ENCODE measurements at regions not wholly inside any gene's neighbourhood (a gene's known extent, or its start where the extent isn't known, plus 50 kb on each side); places are given as distances from the start of the nearest gene placed in this dataset.

DNA sequence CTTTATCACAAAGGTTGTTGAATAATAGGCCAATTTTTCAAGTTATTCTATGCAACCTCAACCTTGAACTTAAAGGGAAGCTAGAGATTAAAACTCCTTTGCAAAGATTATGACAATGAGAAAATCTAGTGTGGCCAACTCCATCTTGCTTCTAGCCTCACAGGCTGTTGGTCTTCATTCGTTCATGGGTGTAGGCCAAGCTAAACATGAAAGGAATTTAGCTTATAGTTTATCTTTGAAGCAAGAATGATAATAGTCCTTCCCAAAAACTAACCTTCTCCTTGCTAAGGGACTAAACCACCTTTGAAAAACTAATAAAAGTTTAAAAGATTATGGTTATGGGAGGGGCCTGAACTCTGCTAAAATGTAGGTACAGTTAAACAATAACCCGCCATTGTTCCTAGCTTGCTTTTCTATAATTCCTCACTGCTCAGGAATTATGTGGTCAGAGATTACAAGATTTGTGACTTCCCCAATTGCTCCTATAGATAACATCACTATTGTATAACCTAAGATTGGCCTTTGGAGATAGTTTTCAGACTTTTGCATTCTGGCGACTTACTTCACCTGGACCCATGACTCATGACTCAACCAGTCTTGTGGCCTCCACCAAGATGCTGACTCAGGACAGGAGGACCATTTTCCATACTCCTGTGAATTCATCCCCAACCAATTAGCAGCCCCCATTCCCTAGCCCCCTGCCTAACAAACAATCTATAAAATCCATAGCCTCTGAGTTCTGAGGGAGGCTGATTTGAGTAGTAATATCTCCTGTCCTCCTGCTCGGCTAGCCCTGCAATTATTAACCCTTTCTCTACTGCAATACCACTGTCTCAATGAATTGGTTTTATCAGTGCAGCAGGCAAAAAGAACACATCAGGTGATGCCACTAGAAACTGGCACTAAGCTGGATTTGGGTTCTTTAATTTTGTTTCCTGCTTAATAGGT lies 154.5 kb downstream of the CD83 start:
- Histone ChIP-seq H3K27ac (ENCODE audit: insufficient read length, low read depth, low read length) (no peak overlapping the region), H3K56ac (ENCODE audit: insufficient read length, low read depth, low read length) (no peak overlapping the region), H2AFZ (ENCODE audit: low read length) (no peak overlapping the region), H2AK5ac (ENCODE audit: insufficient read length, low read length) (no peak overlapping the region), H3T11ph (ENCODE audit: low read length) (no peak overlapping the region), H3K4me1 (ENCODE audit: insufficient read depth, low read length) (peaks cover 8% of the 10 kb centered on the region; the same call in 1 of the 2 replicates), H3K4me2 (ENCODE audit: insufficient read depth, insufficient read length, low read length) (no peak overlapping the region), H2BK20ac (ENCODE audit: low read depth, low read length, poor library complexity, severe bottlenecking) (no peak overlapping the region), H3K23me2 (ENCODE audit: insufficient read length, low read depth, low read length, poor library complexity, severe bottlenecking) (no peaks in the 10 kb centered on the region), H4K91ac (ENCODE audit: insufficient read length, low read depth, low read length) (no peak overlapping the region), H3K23ac (ENCODE audit: insufficient read length, low read depth, low read length) (no peak overlapping the region), H2BK120ac (ENCODE audit: low read depth, low read length, poor library complexity, severe bottlenecking) (no peak overlapping the region), H3K14ac (ENCODE audit: insufficient read depth, low read length) (no peak overlapping the region), H3K27me3 (ENCODE audit: insufficient read depth, low read length) (no peaks in the 10 kb centered on the region; the same call in 1 of the 2 replicates), H3K18ac (ENCODE audit: insufficient read length, low read depth, low read length) (no peak overlapping the region), H3K4ac (ENCODE audit: low read depth, low read length) (no peak overlapping the region), H2BK15ac (ENCODE audit: low read depth, low read length) (no peak overlapping the region), H3K9ac (ENCODE audit: extremely low read depth, insufficient read length, low read length) (no peak overlapping the region), H2BK5ac (ENCODE audit: insufficient read length, low read length) (no peak overlapping the region), H3K79me2 (ENCODE audit: insufficient read depth, low read length) (no peaks in the 10 kb centered on the region), H3K79me1 (ENCODE audit: insufficient read depth, low read depth, low read length, poor library complexity, severe bottlenecking) (no peaks in the 10 kb centered on the region), H4K8ac (replicated peaks; ENCODE audit: insufficient read length, low read depth, low read length) (no peak overlapping the region), H4K5ac (ENCODE audit: insufficient read length, low read depth, low read length) (no peak overlapping the region), H2BK12ac (ENCODE audit: insufficient read length, low read depth, low read length) (no peak overlapping the region), H3K9me3 (ENCODE audit: control insufficient read depth, low read depth, low read length) (no peaks in the 10 kb centered on the region), H4K20me1 (ENCODE audit: control insufficient read depth, insufficient read depth, insufficient read length) (no peaks in the 10 kb centered on the region)
- WGBS (ENCODE audit: extremely low coverage, insufficient read length, low lambda C conversion rate), result no CpG with 5 or more reads among the region's 4 CpGs
- peaks cover 27 to 57% of the 10 kb centered on the region in 2 experiments for H3K4me1 Mint-ChIP-seq
- peaks cover 7 to 14% of the 10 kb centered on the region in 2 experiments for H3K9me3 Mint-ChIP-seq
- H3K36me3 Mint-ChIP-seq (ENCODE audit: insufficient read depth in 1 of 3, low read depth in 3 of 3), result peaks cover 6 to 10% (median 8%) of the 10 kb centered on the region in 3 experiments
- peak overlapping the region in 1 of 3 experiments; percentile 78; a peak in 1 of 7 replicates for H3K27ac Mint-ChIP-seq
- no peak for DNase-seq
- peaks cover 74% of the 10 kb centered on the region for H3K27me3 Mint-ChIP-seq (ENCODE audit: low read depth)
- H3K4me3 Mint-ChIP-seq, result no peak overlapping the region
- TF ChIP-seq, protein P1, sequence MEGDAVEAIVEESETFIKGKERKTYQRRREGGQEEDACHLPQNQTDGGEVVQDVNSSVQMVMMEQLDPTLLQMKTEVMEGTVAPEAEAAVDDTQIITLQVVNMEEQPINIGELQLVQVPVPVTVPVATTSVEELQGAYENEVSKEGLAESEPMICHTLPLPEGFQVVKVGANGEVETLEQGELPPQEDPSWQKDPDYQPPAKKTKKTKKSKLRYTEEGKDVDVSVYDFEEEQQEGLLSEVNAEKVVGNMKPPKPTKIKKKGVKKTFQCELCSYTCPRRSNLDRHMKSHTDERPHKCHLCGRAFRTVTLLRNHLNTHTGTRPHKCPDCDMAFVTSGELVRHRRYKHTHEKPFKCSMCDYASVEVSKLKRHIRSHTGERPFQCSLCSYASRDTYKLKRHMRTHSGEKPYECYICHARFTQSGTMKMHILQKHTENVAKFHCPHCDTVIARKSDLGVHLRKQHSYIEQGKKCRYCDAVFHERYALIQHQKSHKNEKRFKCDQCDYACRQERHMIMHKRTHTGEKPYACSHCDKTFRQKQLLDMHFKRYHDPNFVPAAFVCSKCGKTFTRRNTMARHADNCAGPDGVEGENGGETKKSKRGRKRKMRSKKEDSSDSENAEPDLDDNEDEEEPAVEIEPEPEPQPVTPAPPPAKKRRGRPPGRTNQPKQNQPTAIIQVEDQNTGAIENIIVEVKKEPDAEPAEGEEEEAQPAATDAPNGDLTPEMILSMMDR (conservative IDR thresholded peaks at IDR 0.05), result no peak
